ENCODE measurements at regions not wholly inside any gene's neighbourhood (a gene's known extent, or its start where the extent isn't known, plus 50 kb on each side); places are given as distances from the start of the nearest gene placed in this dataset.

DNA sequence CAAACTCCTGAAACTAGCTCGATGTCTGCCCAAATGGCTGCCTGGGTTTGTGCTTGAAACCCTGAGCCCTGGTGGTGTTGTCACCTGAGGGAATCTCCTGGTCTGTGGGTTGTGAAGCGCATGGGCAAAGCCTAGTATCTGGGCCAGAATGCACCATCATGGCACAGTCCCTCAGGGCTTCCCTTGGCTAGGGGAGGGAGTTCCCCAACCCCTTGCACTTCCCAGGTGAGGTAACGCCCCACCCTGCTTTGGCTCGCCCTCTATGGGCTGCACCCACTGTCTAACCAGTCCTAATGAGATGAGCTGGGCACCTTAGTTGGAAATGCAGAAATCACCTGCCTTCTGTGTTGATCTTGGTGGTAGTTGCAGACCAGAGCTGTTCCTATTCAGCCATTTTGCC lies 152.9 kb upstream of the MAP3K7 start:
- Histone ChIP-seq H3K79me2 (ENCODE audit: insufficient read depth, low read length) (no peaks in the 10 kb centered on the region), H2BK12ac (ENCODE audit: insufficient read length, low read depth, low read length) (no peak overlapping the region), H2AK5ac (ENCODE audit: insufficient read length, low read length) (no peak overlapping the region), H3K79me1 (ENCODE audit: insufficient read depth, low read depth, low read length, poor library complexity, severe bottlenecking) (no peaks in the 10 kb centered on the region), H3K27me3 (ENCODE audit: insufficient read depth, low read length) (no peaks in the 10 kb centered on the region), H3K27ac (ENCODE audit: insufficient read length, low read depth, low read length) (no peak overlapping the region), H3K4me2 (ENCODE audit: insufficient read depth, insufficient read length, low read length) (no peak overlapping the region), H4K8ac (replicated peaks; ENCODE audit: insufficient read length, low read depth, low read length) (no peak overlapping the region), H4K20me1 (ENCODE audit: control insufficient read depth, insufficient read depth, insufficient read length) (no peaks in the 10 kb centered on the region), H3K9ac (ENCODE audit: extremely low read depth, insufficient read length, low read length) (no peak overlapping the region), H2BK5ac (ENCODE audit: insufficient read length, low read length) (no peak overlapping the region), H3K4me1 (ENCODE audit: insufficient read depth, low read length) (no peaks in the 10 kb centered on the region), H2BK20ac (ENCODE audit: low read depth, low read length, poor library complexity, severe bottlenecking) (no peak overlapping the region), H3K18ac (ENCODE audit: insufficient read length, low read depth, low read length) (no peak overlapping the region), H3K56ac (ENCODE audit: insufficient read length, low read depth, low read length) (no peak overlapping the region), H3K14ac (ENCODE audit: insufficient read depth, low read length) (no peak overlapping the region), H4K5ac (ENCODE audit: insufficient read length, low read depth, low read length) (no peak overlapping the region), H2AFZ (ENCODE audit: low read length) (no peak overlapping the region), H2BK15ac (ENCODE audit: low read depth, low read length) (no peak overlapping the region), H3K23me2 (ENCODE audit: insufficient read length, low read depth, low read length, poor library complexity, severe bottlenecking) (no peaks in the 10 kb centered on the region), H4K91ac (ENCODE audit: insufficient read length, low read depth, low read length) (no peak overlapping the region), H3K4ac (ENCODE audit: low read depth, low read length) (no peak overlapping the region), H3K9me3 (ENCODE audit: control insufficient read depth, low read depth, low read length) (no peaks in the 10 kb centered on the region), H2BK120ac (ENCODE audit: low read depth, low read length, poor library complexity, severe bottlenecking) (no peak overlapping the region), H3K23ac (ENCODE audit: insufficient read length, low read depth, low read length) (no peak overlapping the region), H3T11ph (ENCODE audit: low read length) (no peak overlapping the region)
- Mint-ChIP-seq H3K4me1 (peaks cover 8 to 21% of the 10 kb centered on the region in 2 experiments), H3K27ac (no peak overlapping the region), H3K9me3 (peaks cover 9 to 10% of the 10 kb centered on the region in 2 experiments; a peak in 4 of 5 replicates), H3K27me3 (ENCODE audit: low read depth) (no peaks in the 10 kb centered on the region), H3K4me3 (no peak overlapping the region), H3K36me3 (ENCODE audit: insufficient read depth in 1 of 3, low read depth in 3 of 3) (peaks cover under 1 to 2% (median 2%) of the 10 kb centered on the region in 3 experiments; a peak in 1 of 7 replicates)
- no peak for TF ChIP-seq CTCF (conservative IDR thresholded peaks at IDR 0.05)
- no CpG with 5 or more reads among the region's 4 CpGs for WGBS (ENCODE audit: extremely low coverage, insufficient read length, low lambda C conversion rate)
- DNase-seq = no peak

Data from H9 (cell line).